ENCODE measurements at regions not wholly inside any gene's neighbourhood (a gene's known extent, or its start where the extent isn't known, plus 50 kb on each side); places are given as distances from the start of the nearest gene placed in this dataset.

DNA sequence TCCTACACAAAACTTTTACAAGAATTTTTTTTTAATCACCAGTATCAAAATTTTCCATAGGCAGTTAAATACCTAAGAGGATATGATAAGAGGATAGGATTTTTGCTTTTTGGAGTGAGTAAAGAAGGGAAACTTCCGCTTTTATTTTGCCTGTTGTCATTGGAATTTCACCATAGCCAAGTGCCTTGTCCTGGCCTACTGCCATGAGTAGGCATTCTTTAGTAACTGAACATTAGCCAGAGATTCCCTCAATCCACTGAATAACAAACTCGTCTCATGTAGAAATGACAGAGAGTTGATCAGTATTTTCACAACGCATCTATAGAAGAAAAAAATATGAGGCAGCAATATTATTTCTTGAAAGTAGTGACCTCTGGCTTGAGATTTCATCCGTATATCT, 289.6 kb upstream of the ADAMTSL1 start:
- Histone ChIP-seq H3K14ac (ENCODE audit: insufficient read depth, low read length) (no peak overlapping the region), H3K23ac (ENCODE audit: insufficient read length, low read depth, low read length) (no peak overlapping the region), H3K9me3 (ENCODE audit: control insufficient read depth, low read depth, low read length) (no peaks in the 10 kb centered on the region), H2BK120ac (ENCODE audit: low read depth, low read length, poor library complexity, severe bottlenecking) (no peak overlapping the region), H4K20me1 (ENCODE audit: control insufficient read depth, insufficient read depth, insufficient read length) (no peaks in the 10 kb centered on the region), H3K4ac (ENCODE audit: low read depth, low read length) (no peak overlapping the region), H2BK12ac (ENCODE audit: insufficient read length, low read depth, low read length) (no peak overlapping the region), H4K5ac (ENCODE audit: insufficient read length, low read depth, low read length) (no peak overlapping the region), H3K27me3 (ENCODE audit: insufficient read depth, low read length) (no peaks in the 10 kb centered on the region), H3K27ac (ENCODE audit: insufficient read length, low read depth, low read length) (no peak overlapping the region), H3K79me1 (ENCODE audit: insufficient read depth, low read depth, low read length, poor library complexity, severe bottlenecking) (no peaks in the 10 kb centered on the region), H3T11ph (ENCODE audit: low read length) (no peak overlapping the region), H3K9ac (ENCODE audit: extremely low read depth, insufficient read length, low read length) (no peak overlapping the region), H2AFZ (ENCODE audit: low read length) (no peak overlapping the region), H2AK5ac (ENCODE audit: insufficient read length, low read length) (no peak overlapping the region), H2BK20ac (ENCODE audit: low read depth, low read length, poor library complexity, severe bottlenecking) (no peak overlapping the region), H3K4me1 (ENCODE audit: insufficient read depth, low read length) (no peaks in the 10 kb centered on the region), H4K91ac (ENCODE audit: insufficient read length, low read depth, low read length) (no peak overlapping the region), H3K56ac (ENCODE audit: insufficient read length, low read depth, low read length) (no peak overlapping the region), H2BK15ac (ENCODE audit: low read depth, low read length) (no peak overlapping the region), H3K23me2 (ENCODE audit: insufficient read length, low read depth, low read length, poor library complexity, severe bottlenecking) (no peaks in the 10 kb centered on the region), H4K8ac (replicated peaks; ENCODE audit: insufficient read length, low read depth, low read length) (no peak overlapping the region), H3K18ac (ENCODE audit: insufficient read length, low read depth, low read length) (no peak overlapping the region), H3K4me2 (ENCODE audit: insufficient read depth, insufficient read length, low read length) (no peak overlapping the region), H3K79me2 (ENCODE audit: insufficient read depth, low read length) (no peaks in the 10 kb centered on the region), H2BK5ac (ENCODE audit: insufficient read length, low read length) (no peak overlapping the region)
- Mint-ChIP-seq H3K27me3 (ENCODE audit: low read depth) (no peaks in the 10 kb centered on the region), H3K4me1 (no peaks in the 10 kb centered on the region), H3K4me3 (no peak overlapping the region), H3K27ac (no peak overlapping the region), H3K36me3 (ENCODE audit: insufficient read depth in 1 of 3, low read depth in 3 of 3) (no peaks in the 10 kb centered on the region; a peak in 1 of 7 replicates), H3K9me3 (peaks cover 2 to 3% of the 10 kb centered on the region in 2 experiments)
- TF ChIP-seq, protein P1, sequence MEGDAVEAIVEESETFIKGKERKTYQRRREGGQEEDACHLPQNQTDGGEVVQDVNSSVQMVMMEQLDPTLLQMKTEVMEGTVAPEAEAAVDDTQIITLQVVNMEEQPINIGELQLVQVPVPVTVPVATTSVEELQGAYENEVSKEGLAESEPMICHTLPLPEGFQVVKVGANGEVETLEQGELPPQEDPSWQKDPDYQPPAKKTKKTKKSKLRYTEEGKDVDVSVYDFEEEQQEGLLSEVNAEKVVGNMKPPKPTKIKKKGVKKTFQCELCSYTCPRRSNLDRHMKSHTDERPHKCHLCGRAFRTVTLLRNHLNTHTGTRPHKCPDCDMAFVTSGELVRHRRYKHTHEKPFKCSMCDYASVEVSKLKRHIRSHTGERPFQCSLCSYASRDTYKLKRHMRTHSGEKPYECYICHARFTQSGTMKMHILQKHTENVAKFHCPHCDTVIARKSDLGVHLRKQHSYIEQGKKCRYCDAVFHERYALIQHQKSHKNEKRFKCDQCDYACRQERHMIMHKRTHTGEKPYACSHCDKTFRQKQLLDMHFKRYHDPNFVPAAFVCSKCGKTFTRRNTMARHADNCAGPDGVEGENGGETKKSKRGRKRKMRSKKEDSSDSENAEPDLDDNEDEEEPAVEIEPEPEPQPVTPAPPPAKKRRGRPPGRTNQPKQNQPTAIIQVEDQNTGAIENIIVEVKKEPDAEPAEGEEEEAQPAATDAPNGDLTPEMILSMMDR (conservative IDR thresholded peaks at IDR 0.05) = no peak
- WGBS (ENCODE audit: extremely low coverage, insufficient read length, low lambda C conversion rate) = no CpG with 5 or more reads among the region's 4 CpGs
- DNase-seq = no peak
